SJCRH30 (cell line): ENCODE measurements at regions not wholly inside any gene's neighbourhood (a gene's known extent, or its start where the extent isn't known, plus 50 kb on each side); places are given as distances from the start of the nearest gene placed in this dataset.

ENCODE experiments used
- DNase-seq, 2 experiments: peaks; one replicate each; pipeline ENCODE4 v3.0.0-alpha.2; 2015 to 2020
- H3K27ac ChIP-seq: fragments of 250-450 bp; sonication (Bioruptor Pico); 2 replicates; pipeline ENCODE4 v1.5.1; 2020; ENCODE audit warnings: mild to moderate bottlenecking, moderate library complexity
- H3K27me3 ChIP-seq: fragments of 250-450 bp; sonication (Bioruptor Pico); 2 replicates; pipeline ENCODE4 v1.5.1; 2020; ENCODE audit warnings: mild to moderate bottlenecking, moderate library complexity
- H3K36me3 ChIP-seq: fragments of 250-450 bp; sonication (Bioruptor Pico); 2 replicates; pipeline ENCODE4 v1.5.1; 2020; ENCODE audit warnings: mild to moderate bottlenecking, moderate library complexity
- H3K4me1 ChIP-seq: fragments of 250-450 bp; sonication (Bioruptor Pico); 2 replicates; pipeline ENCODE4 v1.5.1; 2020; ENCODE audit warnings: mild to moderate bottlenecking, moderate library complexity
- H3K4me3 ChIP-seq: fragments of 250-450 bp; sonication (Bioruptor Pico); 2 replicates; pipeline ENCODE4 v1.5.1; 2020; ENCODE audit warnings: mild to moderate bottlenecking, moderate library complexity
- H3K9me3 ChIP-seq: fragments of 250-450 bp; sonication (Bioruptor Pico); replicated peaks from 2 replicates; pipeline ENCODE4 v1.5.1; 2020; ENCODE audit warnings: mild to moderate bottlenecking, moderate library complexity

- Histone ChIP-seq H3K4me3 (no peak overlapping the region), H3K36me3 (no peaks in the 10 kb centered on the region), H3K4me1 (no peaks in the 10 kb centered on the region), H3K27me3 (no peaks in the 10 kb centered on the region), H3K9me3 (no peaks in the 10 kb centered on the region), H3K27ac (no peak overlapping the region)
- DNase-seq, result no peak
Measured at GRCh38 chr9:34826999-34827538, 117.1 kb upstream of the CCL21 start.

- Histone ChIP-seq H3K27ac (no peak overlapping the region), H3K4me3 (no peak overlapping the region), H3K4me1 (no peaks in the 10 kb centered on the region), H3K9me3 (no peaks in the 10 kb centered on the region), H3K27me3 (no peaks in the 10 kb centered on the region), H3K36me3 (no peaks in the 10 kb centered on the region)
- no peak for DNase-seq
Measured at GRCh38 chr9:34825775-34826174, 115.8 kb upstream of the CCL21 start.

- Histone ChIP-seq H3K4me3 (no peak overlapping the region), H3K4me1 (no peaks in the 10 kb centered on the region), H3K27me3 (no peaks in the 10 kb centered on the region), H3K36me3 (no peaks in the 10 kb centered on the region), H3K27ac (no peak overlapping the region), H3K9me3 (no peaks in the 10 kb centered on the region)
- no peak for DNase-seq
Measured at GRCh38 chr9:34823778-34824177, 113.8 kb upstream of the CCL21 start.

- Histone ChIP-seq H3K4me1 (no peaks in the 10 kb centered on the region), H3K36me3 (no peaks in the 10 kb centered on the region), H3K27me3 (no peaks in the 10 kb centered on the region), H3K27ac (no peak overlapping the region), H3K4me3 (no peak overlapping the region), H3K9me3 (no peaks in the 10 kb centered on the region)
- no peak for DNase-seq
Measured at GRCh38 chr9:34810187-34810524, 100.2 kb upstream of the CCL21 start.

- Histone ChIP-seq H3K9me3 (no peaks in the 10 kb centered on the region), H3K4me1 (no peaks in the 10 kb centered on the region), H3K27me3 (no peaks in the 10 kb centered on the region), H3K4me3 (no peak overlapping the region), H3K36me3 (no peaks in the 10 kb centered on the region), H3K27ac (no peak overlapping the region)
- DNase-seq, result no peak
Measured at GRCh38 chr9:34809504-34810186, 99.7 kb upstream of the CCL21 start.

GRCh38 chr9:34802916-34803315 lies 93.0 kb upstream of the CCL21 start:
- Histone ChIP-seq H3K9me3 (no peaks in the 10 kb centered on the region), H3K4me3 (no peak overlapping the region), H3K27ac (no peak overlapping the region), H3K4me1 (no peaks in the 10 kb centered on the region), H3K27me3 (no peaks in the 10 kb centered on the region), H3K36me3 (no peaks in the 10 kb centered on the region)
- DNase-seq, result no peak

GRCh38 chr9:34797367-34797766 lies 87.4 kb upstream of the CCL21 start:
- Histone ChIP-seq H3K36me3 (no peaks in the 10 kb centered on the region), H3K4me1 (no peaks in the 10 kb centered on the region)

GRCh38 chr9:34796924-34797323 lies 87.0 kb upstream of the CCL21 start:
- peak in 1 of 2 experiments; percentile 8 for DNase-seq

More at GRCh38 chr9:34797367-34797766, 87.4 kb upstream of the CCL21 start:
- H3K27me3 ChIP-seq, result no peaks in the 10 kb centered on the region
- H3K4me3 ChIP-seq, result no peak overlapping the region
- H3K9me3 ChIP-seq, result no peaks in the 10 kb centered on the region
- no peak for DNase-seq
- H3K27ac ChIP-seq, result no peak overlapping the region

GRCh38 chr9:34793428-34793827 lies 83.5 kb upstream of the CCL21 start:
- Histone ChIP-seq H3K27ac (no peak overlapping the region), H3K9me3 (no peaks in the 10 kb centered on the region), H3K4me3 (no peak overlapping the region), H3K36me3 (no peaks in the 10 kb centered on the region), H3K4me1 (no peaks in the 10 kb centered on the region), H3K27me3 (no peaks in the 10 kb centered on the region)
- no peak for DNase-seq

More at GRCh38 chr9:34796924-34797323, 87.0 kb upstream of the CCL21 start:
- Histone ChIP-seq H3K36me3 (no peaks in the 10 kb centered on the region), H3K27ac (no peak overlapping the region), H3K4me3 (no peak overlapping the region), H3K27me3 (no peaks in the 10 kb centered on the region), H3K9me3 (no peaks in the 10 kb centered on the region), H3K4me1 (no peaks in the 10 kb centered on the region)

- no peaks in the 10 kb centered on the region for H3K4me1 ChIP-seq
- no peak for DNase-seq
- H3K36me3 ChIP-seq, result no peaks in the 10 kb centered on the region
- no peaks in the 10 kb centered on the region for H3K9me3 ChIP-seq
- H3K27me3 ChIP-seq, result no peaks in the 10 kb centered on the region
- no peak overlapping the region for H3K27ac ChIP-seq
- H3K4me3 ChIP-seq, result no peak overlapping the region
Measured at GRCh38 chr9:34783951-34784487, 74.1 kb upstream of the CCL21 start.

- H3K36me3 ChIP-seq, result no peaks in the 10 kb centered on the region
- no peaks in the 10 kb centered on the region for H3K27me3 ChIP-seq
- no peaks in the 10 kb centered on the region for H3K9me3 ChIP-seq
- H3K4me1 ChIP-seq, result no peaks in the 10 kb centered on the region
- no peak overlapping the region for H3K4me3 ChIP-seq
- no peak for DNase-seq
- H3K27ac ChIP-seq, result no peak overlapping the region
Measured at GRCh38 chr9:34782372-34782771, 72.4 kb upstream of the CCL21 start.

GRCh38 chr9:34777666-34778065 lies 67.7 kb upstream of the CCL21 start:
- DNase-seq, result no peak
- no peak overlapping the region for H3K27ac ChIP-seq
- H3K27me3 ChIP-seq, result no peaks in the 10 kb centered on the region
- no peaks in the 10 kb centered on the region for H3K4me1 ChIP-seq
- no peaks in the 10 kb centered on the region for H3K36me3 ChIP-seq
- no peaks in the 10 kb centered on the region for H3K9me3 ChIP-seq
- H3K4me3 ChIP-seq, result no peak overlapping the region

- no peak for DNase-seq
Measured at GRCh38 chr9:34773955-34774354, 64.0 kb upstream of the CCL21 start.

GRCh38 chr9:34773306-34773910 lies 63.5 kb upstream of the CCL21 start:
- Histone ChIP-seq H3K4me3 (no peak overlapping the region), H3K9me3 (no peaks in the 10 kb centered on the region), H3K27ac (no peak overlapping the region), H3K36me3 (no peaks in the 10 kb centered on the region), H3K27me3 (no peaks in the 10 kb centered on the region; the same call in 1 of the 2 replicates), H3K4me1 (no peaks in the 10 kb centered on the region)
- no peak for DNase-seq

More at GRCh38 chr9:34773955-34774354, 64.0 kb upstream of the CCL21 start:
- no peaks in the 10 kb centered on the region; the same call in 1 of the 2 replicates for H3K27me3 ChIP-seq
- H3K4me3 ChIP-seq, result no peak overlapping the region
- no peaks in the 10 kb centered on the region for H3K36me3 ChIP-seq
- H3K9me3 ChIP-seq, result no peaks in the 10 kb centered on the region
- H3K4me1 ChIP-seq, result no peaks in the 10 kb centered on the region
- H3K27ac ChIP-seq, result no peak overlapping the region

- H3K9me3 ChIP-seq, result no peaks in the 10 kb centered on the region
- H3K27ac ChIP-seq, result no peak overlapping the region
- H3K4me3 ChIP-seq, result no peak overlapping the region
- H3K27me3 ChIP-seq, result no peaks in the 10 kb centered on the region; the same call in 1 of the 2 replicates
- no peak for DNase-seq
- H3K36me3 ChIP-seq, result no peaks in the 10 kb centered on the region
- no peaks in the 10 kb centered on the region for H3K4me1 ChIP-seq
Measured at GRCh38 chr9:34771007-34771406, 61.1 kb upstream of the CCL21 start.
